H1 (cell line): ENCODE measurements at regions not wholly inside any gene's neighbourhood (a gene's known extent, or its start where the extent isn't known, plus 50 kb on each side); places are given as distances from the start of the nearest gene placed in this dataset.

ENCODE experiments used
- CTCF ChIA-PET: fragments of 300-600 bp; sonication (Branson Sonifier 250); formaldehyde crosslinking; loops from one replicate; lab custom pipeline; 2021; ENCODE audit not compliant: partially characterized antibody; lab: Charles Lee
- POLR2A ChIA-PET: fragments of 300-600 bp; sonication (Branson Sonifier 250); formaldehyde crosslinking; loops from one replicate; lab custom pipeline; 2021; ENCODE audit warnings: inconsistent platforms; ENCODE audit not compliant: partially characterized antibody; lab: Charles Lee
- DNase-seq, 2 experiments: peaks; one replicate each; pipeline versions ENCODE4 v3.0.0 to v3.0.0-alpha.2; 2010 to 2022; ENCODE audit warnings: low spot score in 2 of 2, low read depth in 1 of 2, mixed read lengths in 1 of 2
- FAIRE-seq: peaks from 2 replicates; lab custom pipeline; 2011; peaks lifted over from hg19 to GRCh38; lab: Jason Lieb, UNC
- H2AFZ ChIP-seq: 2 replicates; pipeline ENCODE4 v1.8.1; 2012; ENCODE audit warnings: low read length, inconsistent platforms
- H2AK5ac ChIP-seq: 2 replicates; pipeline ENCODE4 v1.6.1; 2013; ENCODE audit warnings: low read depth, low read length
- H2BK120ac ChIP-seq: replicated peaks from 2 replicates; pipeline ENCODE3; 2013; ENCODE audit warnings: low read depth, low read length, inconsistent platforms
- H2BK12ac ChIP-seq: 2 replicates; pipeline ENCODE4 v1.6.1; 2013; ENCODE audit warnings: low read depth, low read length
- H2BK15ac ChIP-seq: 2 replicates; pipeline ENCODE4 v1.6.1; 2013; ENCODE audit warnings: low read length
- H2BK20ac ChIP-seq: 2 replicates; pipeline ENCODE4 v1.6.1; 2013; ENCODE audit warnings: low read length
- H2BK5ac ChIP-seq: 2 replicates; pipeline ENCODE4 v1.6.1; 2013; ENCODE audit warnings: low read depth, low read length
- H3K14ac ChIP-seq: 2 replicates; pipeline ENCODE4 v1.6.1; 2013; ENCODE audit warnings: inconsistent platforms; ENCODE audit not compliant: insufficient read length
- H3K18ac ChIP-seq: 2 replicates; pipeline ENCODE4 v1.6.1; 2013; ENCODE audit warnings: low read length; ENCODE audit errors: extremely low read depth
- H3K23ac ChIP-seq: 2 replicates; pipeline ENCODE4 v1.6.1; 2013; ENCODE audit warnings: inconsistent platforms; ENCODE audit not compliant: insufficient read length
- H3K23me2 ChIP-seq: 2 replicates; pipeline ENCODE4 v1.6.1; 2013; ENCODE audit warnings: low read depth, low read length
- H3K27ac ChIP-seq: 2 replicates; pipeline ENCODE4 v1.6.1; 2011; ENCODE audit warnings: low read depth, low read length, inconsistent platforms
- H3K27me3 ChIP-seq, 4 experiments: replicated peaks in 1 of 4; 1 replicate in 1 of 4; 2 replicates in 3 of 4; pipeline versions ENCODE4 v1.6.1 to v1.8.1; 2011 to 2013; ENCODE audit warnings: low read length in 3 of 4, mild to moderate bottlenecking in 3 of 4, inconsistent platforms in 2 of 4, mixed read lengths in 2 of 4, moderate library complexity in 1 of 4; ENCODE audit not compliant: control insufficient read depth in 3 of 4, insufficient read depth in 3 of 4; ENCODE audit errors: extremely low read depth in 1 of 4
- H3K36me3 ChIP-seq, 4 experiments: 2 replicates each; pipeline versions ENCODE4 v1.6.1 to v1.8.1; 2011 to 2013; ENCODE audit warnings: mild to moderate bottlenecking in 4 of 4, low read length in 3 of 4, moderate library complexity in 2 of 4, control low read depth in 1 of 4, inconsistent platforms in 1 of 4; ENCODE audit not compliant: insufficient read depth in 4 of 4, control insufficient read depth in 2 of 4
- H3K4ac ChIP-seq: replicated peaks from 2 replicates; pipeline ENCODE3; 2013; ENCODE audit warnings: low read length, low read depth, mixed read lengths, inconsistent platforms; ENCODE audit not compliant: insufficient read length
- H3K4me1 ChIP-seq, 4 experiments: replicated peaks in 1 of 4; 1 replicate in 1 of 4; 2 replicates in 3 of 4; pipeline versions ENCODE4 v1.6.1 to v1.8.1; 2011 to 2013; ENCODE audit warnings: low read length in 3 of 4, inconsistent platforms in 2 of 4, mixed read lengths in 1 of 4; ENCODE audit not compliant: insufficient read depth in 4 of 4, control insufficient read depth in 3 of 4
- H3K4me2 ChIP-seq, 2 experiments: 2 replicates each; pipeline versions ENCODE4 v1.6.1 to v1.8.1; 2011 to 2013; ENCODE audit warnings: low read depth in 2 of 2, low read length in 2 of 2, control low read depth in 1 of 2, inconsistent platforms in 1 of 2, mild to moderate bottlenecking in 1 of 2; ENCODE audit not compliant: insufficient read depth in 1 of 2
- H3K4me3 ChIP-seq, 4 experiments: fragments of 200-600, 300-600 bp in 1 of 4; sonication (generic), shearing (Covaris generic), sonication (Bioruptor Twin) in 1 of 4; 2 replicates each; pipeline versions ENCODE4 v1.5.1 to v1.8.1; 2011 to 2016; ENCODE audit warnings: low read length in 4 of 4, low read depth in 3 of 4, control low read depth in 2 of 4, inconsistent platforms in 2 of 4, mild to moderate bottlenecking in 2 of 4, mixed read lengths in 1 of 4, moderate library complexity in 1 of 4; ENCODE audit not compliant: insufficient read depth in 2 of 4; ENCODE audit errors: extremely low read depth in 1 of 4
- H3K56ac ChIP-seq: replicated peaks from 2 replicates; pipeline ENCODE3; 2013; ENCODE audit warnings: low read depth, mild to moderate bottlenecking, mixed read lengths, low read length, inconsistent platforms; ENCODE audit not compliant: insufficient read length
- H3K79me1 ChIP-seq: 2 replicates; pipeline ENCODE4 v1.6.1; 2013; ENCODE audit warnings: low read depth, low read length, control low read depth
- H3K79me2 ChIP-seq, 2 experiments: 2 replicates each; pipeline versions ENCODE4 v1.6.1 to v1.8.1; 2012 to 2013; ENCODE audit warnings: low read length in 2 of 2, mild to moderate bottlenecking in 2 of 2, inconsistent platforms in 1 of 2; ENCODE audit not compliant: insufficient read depth in 2 of 2, control insufficient read depth in 1 of 2
- H3K9ac ChIP-seq, 4 experiments: replicated peaks in 1 of 4; 1 replicate in 1 of 4; 2 replicates in 3 of 4; pipeline versions ENCODE4 v1.6.1 to v1.8.1; 2011 to 2013; ENCODE audit warnings: low read depth in 3 of 4, low read length in 3 of 4, control low read depth in 2 of 4, mild to moderate bottlenecking in 2 of 4, moderate library complexity in 2 of 4, inconsistent platforms in 1 of 4; ENCODE audit errors: extremely low read depth in 1 of 4
- H3K9me3 ChIP-seq, 2 experiments: 2 replicates each; pipeline versions ENCODE4 v1.6.1 to v1.8.1; 2012 to 2013; ENCODE audit warnings: mild to moderate bottlenecking in 2 of 2, moderate library complexity in 2 of 2, control low read depth in 1 of 2, inconsistent platforms in 1 of 2, low read depth in 1 of 2, low read length in 1 of 2, mixed read lengths in 1 of 2; ENCODE audit not compliant: insufficient read depth in 2 of 2
- H4K20me1 ChIP-seq, 2 experiments: replicated peaks in 1 of 2; 2 replicates each; pipeline versions ENCODE3 to v1.8.1; 2011 to 2013; ENCODE audit warnings: inconsistent platforms in 2 of 2, low read length in 2 of 2, mild to moderate bottlenecking in 1 of 2; ENCODE audit not compliant: insufficient read depth in 2 of 2, control insufficient read depth in 1 of 2
- H4K5ac ChIP-seq: 2 replicates; pipeline ENCODE4 v1.6.1; 2013; ENCODE audit warnings: low read length, low read depth, mixed read lengths, inconsistent platforms; ENCODE audit not compliant: insufficient read length
- H4K8ac ChIP-seq: 2 replicates; pipeline ENCODE4 v1.8.0; 2013; ENCODE audit warnings: mild to moderate bottlenecking, moderate library complexity, low read length, inconsistent platforms; ENCODE audit not compliant: insufficient read depth; ENCODE audit errors: extremely low read depth
- H4K91ac ChIP-seq: replicated peaks from 2 replicates; pipeline ENCODE3; 2013; ENCODE audit warnings: low read length, mixed read lengths, inconsistent platforms; ENCODE audit not compliant: insufficient read length
- CBX5 ChIP-seq: fragments of 300-800, 300-1000 bp; sonication (generic); IDR thresholded peaks from 2 replicates; pipeline ENCODE4 v1.7.1; 2016; ENCODE audit warnings: antibody characterized with exemption, low read length, low read depth

DNA sequence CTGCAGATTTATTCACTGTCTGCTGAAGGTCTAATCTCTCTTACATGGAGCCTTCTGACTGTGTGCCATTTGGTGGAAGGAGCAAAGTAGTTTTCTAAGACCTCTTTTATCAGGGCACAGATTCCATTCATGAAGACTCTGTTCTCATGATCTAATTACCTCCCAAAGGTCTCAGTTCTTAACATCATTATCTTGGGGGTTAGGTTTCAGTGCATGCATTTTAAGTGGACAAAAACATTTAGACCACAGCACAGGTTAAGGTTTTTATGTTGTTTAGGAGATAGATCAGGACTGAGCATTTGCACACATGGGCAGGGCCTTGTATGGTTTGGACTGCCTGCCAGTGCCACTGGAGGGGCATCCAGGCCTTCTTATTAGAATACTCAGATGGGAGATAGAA, 746.1 kb downstream of the C12orf50 start:
- no peaks in the 10 kb centered on the region for H3K79me2 ChIP-seq
- no peak for TF ChIP-seq CBX5
- TF ChIP-seq, all 59 proteins: peak for 0
- Histone ChIP-seq H3K36me3 (0 out of 8 replicates have a peak, but pooled peaks cover 0 to 3% (median 0%) of the 10 kb centered on the region in 4 experiments), H4K20me1 (no peaks in the 10 kb centered on the region), H3K4me1 (no peaks in the 10 kb centered on the region), H4K5ac (no peak overlapping the region), H3K23me2 (no peaks in the 10 kb centered on the region), H3K18ac (no peak overlapping the region), H3K27me3 (no peaks in the 10 kb centered on the region), H3K56ac (no peak overlapping the region), H2BK12ac (no peak overlapping the region), H3K23ac (no peak overlapping the region), H2BK5ac (no peak overlapping the region), H4K91ac (no peak overlapping the region), H2BK15ac (no peak overlapping the region), H3K4me3 (no peak overlapping the region), H2AFZ (no peak overlapping the region), H3K9me3 (peaks cover 5% of the 10 kb centered on the region in 2 experiments; a peak in 3 of 4 replicates), H2BK20ac (no peak overlapping the region), H2BK120ac (no peak overlapping the region), H3K79me1 (no peaks in the 10 kb centered on the region), H3K14ac (no peak overlapping the region), H3K4me2 (no peak overlapping the region), H3K4ac (no peak overlapping the region), H2AK5ac (no peak overlapping the region), H3K9ac (no peak overlapping the region), H4K8ac (no peak overlapping the region), H3K27ac (no peak overlapping the region)
- POLR2A ChIA-PET, result no interaction called here
- FAIRE-seq (no peak), DNase-seq (no peak)
- CTCF ChIA-PET, result interaction anchor here (0.8 to 2.3 kb wide), 2 partner anchors 9 to 194 kb away, joined by 3 to 19 read pairs; no protein-coding TSS in a partner anchor
